GM12878 (cell line): ENCODE measurements at regions not wholly inside any gene's neighbourhood (a gene's known extent, or its start where the extent isn't known, plus 50 kb on each side); places are given as distances from the start of the nearest gene placed in this dataset.

Experiments
- ATAC-seq: fragments of 200-7000 bp; cut with Tn5 transposase; 3 replicates; pipeline ENCODE4 v1.9.1; 2020; ENCODE audit warnings: mild to moderate bottlenecking, moderate library complexity
- BruUV-seq: library from RNA; stranded (reverse); fragments of 400-500 nt; replicated peaks from 2 replicates; lab custom pipeline; 2021; lab: Mats Ljungman, UMichigan
- CTCF ChIA-PET: fragments of 300-600 bp; sonication (Branson Sonifier 250); formaldehyde crosslinking; extraction: SDS; loops from one replicate; lab custom pipeline; 2021; ENCODE audit warnings: inconsistent platforms; lab: Yijun Ruan, JAX
- POLR2A ChIA-PET: fragments of 350-600 bp; formaldehyde crosslinking; extraction: SDS; loops from one replicate; lab custom pipeline; 2021; ENCODE audit warnings: inconsistent platforms; lab: Charles Lee
- RAD21 ChIA-PET: fragments of 300-600 bp; sonication (Branson Sonifier 250); formaldehyde crosslinking; loops from one replicate; lab custom pipeline; 2023; ENCODE audit warnings: antibody characterized with exemption; ENCODE audit not compliant: unreplicated experiment; lab: Charles Lee
- SMC1A ChIA-PET: fragments of 300-600 bp; sonication (Branson Sonifier 250); formaldehyde crosslinking; loops from one replicate; lab custom pipeline; 2023; ENCODE audit not compliant: unreplicated experiment, uncharacterized antibody; lab: Charles Lee
- DNase-seq: peaks from one replicate; pipeline ENCODE4 v3.0.0-alpha.2; 2011; ENCODE audit warnings: low read depth, low spot score
- FAIRE-seq: peaks from 3 replicates; lab custom pipeline; 2011; peaks lifted over from hg19 to GRCh38; lab: Jason Lieb, UNC
- H2AFZ ChIP-seq: 2 replicates; pipeline ENCODE4 v1.6.0; 2011; ENCODE audit warnings: low read depth, low read length, control low read depth; ENCODE audit not compliant: control insufficient read depth
- H3K27ac ChIP-seq: 2 replicates; pipeline ENCODE4 v1.5.1; 2011; ENCODE audit warnings: control low read depth; ENCODE audit not compliant: control insufficient read depth, insufficient read depth
- H3K27me3 ChIP-seq, 2 experiments: replicated peaks in 1 of 2; 2 replicates each; pipeline versions ENCODE4 v1.6.0 to v1.6.1; 2011; ENCODE audit warnings: low read length in 1 of 2; ENCODE audit not compliant: control insufficient read depth in 2 of 2, insufficient read depth in 2 of 2
- H3K36me3 ChIP-seq, 2 experiments: 2 replicates each; pipeline ENCODE4 v1.5.1; 2011; ENCODE audit warnings: low read length in 1 of 2; ENCODE audit not compliant: control insufficient read depth in 2 of 2, insufficient read depth in 2 of 2
- H3K4me1 ChIP-seq: 2 replicates; pipeline ENCODE4 v1.6.1; 2011; ENCODE audit warnings: mild to moderate bottlenecking, low read length, moderate library complexity, mixed read lengths; ENCODE audit not compliant: control insufficient read depth, insufficient read depth
- H3K4me2 ChIP-seq: 2 replicates; pipeline ENCODE4 v1.6.0; 2011; ENCODE audit warnings: control low read depth; ENCODE audit not compliant: control insufficient read depth, insufficient read depth
- H3K4me3 ChIP-seq: fragments of 200-600 bp; sonication (generic); 2 replicates; pipeline ENCODE4 v1.5.1; 2016
- H3K79me2 ChIP-seq: 2 replicates; pipeline ENCODE4 v1.6.0; 2011; ENCODE audit warnings: low read length; ENCODE audit not compliant: control insufficient read depth, insufficient read depth
- H3K9ac ChIP-seq: 2 replicates; pipeline ENCODE4 v1.8.0; 2011; ENCODE audit warnings: low read length, control low read depth, mixed read lengths; ENCODE audit not compliant: control insufficient read depth, insufficient read depth
- H3K9me3 ChIP-seq: replicated peaks from 3 replicates; pipeline ENCODE4 v1.5.1; 2011; ENCODE audit warnings: mild to moderate bottlenecking, low read length; ENCODE audit not compliant: control insufficient read depth, insufficient read depth
- H4K20me1 ChIP-seq: 2 replicates; pipeline ENCODE4 v1.6.0; 2011; ENCODE audit not compliant: control insufficient read depth, insufficient read depth
- TARDBP ChIP-seq: IDR thresholded peaks from 2 replicates; pipeline ENCODE4 v1.6.1; 2016; ENCODE audit warnings: borderline replicate concordance
- WGBS: methylation state at CpG from one replicate; pipeline ENCODE4 v1.1.6; 2016; ENCODE audit warnings: low lambda C conversion rate; ENCODE audit not compliant: insufficient replicate concordance, insufficient coverage; ENCODE audit errors: missing lambda C conversion rate; 5-methylcytosine and 5-hydroxymethylcytosine counted together
- in situ Hi-C: fragments of 300-500 bp; cut with MboI; formaldehyde crosslinking; loops from 9 replicates; pipeline ENCODE4 v1.14.3; 2018; ENCODE audit warnings: mixed read lengths
- intact Hi-C: fragments of 100-400 bp; cut with micrococcal nuclease; formaldehyde crosslinking; loops from one replicate; pipeline ENCODE4 v1.14.2; 2022; ENCODE audit not compliant: unreplicated experiment
- TF ChIP-seq, protein P1 (sequence below): fragments of 150-350 bp; IDR thresholded peaks from 2 replicates; pipeline ENCODE4 v1.6.1; 2014; ENCODE audit warnings: mild to moderate bottlenecking, low read depth, low read length

DNA sequence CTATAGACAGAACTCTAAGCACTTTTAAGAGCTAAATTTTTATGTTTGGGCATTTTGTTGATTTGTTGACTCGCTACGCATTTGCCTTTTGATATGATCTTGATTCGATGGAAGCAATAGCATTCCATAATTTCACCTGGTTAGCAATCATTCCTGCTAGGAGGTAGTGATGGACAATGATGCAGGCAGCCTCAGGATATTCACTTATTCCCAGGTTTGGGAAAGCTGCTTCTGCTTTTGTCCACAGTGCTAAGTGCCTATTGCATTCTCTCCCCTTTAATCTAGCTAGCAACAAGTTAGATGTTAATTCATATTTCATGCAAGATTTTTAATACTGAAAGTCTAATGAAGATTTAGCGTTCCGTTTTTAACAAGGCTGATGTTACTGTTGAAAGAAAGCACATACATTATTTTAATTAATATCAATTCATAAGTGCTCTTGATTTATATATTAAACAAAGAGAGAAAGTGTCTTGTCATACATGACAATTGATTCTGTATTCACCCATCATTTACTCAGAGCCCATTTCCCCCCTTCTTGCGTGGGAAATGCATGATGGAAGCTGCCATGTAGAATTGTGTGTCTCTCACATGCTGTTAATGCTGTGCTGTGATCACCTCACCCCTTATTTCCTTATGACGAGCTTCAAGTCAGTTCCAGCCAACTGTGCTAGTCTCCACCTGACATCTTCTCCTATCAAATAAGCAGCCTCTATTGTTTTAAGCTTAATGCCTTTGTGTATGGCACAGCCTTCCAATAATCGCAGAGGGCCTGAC, 53.0 kb upstream of the TMCO5A start:
- BruUV-seq = no TSS peak
- SMC1A ChIA-PET = interaction anchor here (0.7 to 2.0 kb wide), 16 partner anchors 9 to 773 kb away, joined by 3 to 8 read pairs (median 4); no protein-coding TSS in a partner anchor

More for the DNA sequence above, 53.0 kb upstream of the TMCO5A start:
- no peak for TF ChIP-seq TARDBP
- TF ChIP-seq, protein P1, sequence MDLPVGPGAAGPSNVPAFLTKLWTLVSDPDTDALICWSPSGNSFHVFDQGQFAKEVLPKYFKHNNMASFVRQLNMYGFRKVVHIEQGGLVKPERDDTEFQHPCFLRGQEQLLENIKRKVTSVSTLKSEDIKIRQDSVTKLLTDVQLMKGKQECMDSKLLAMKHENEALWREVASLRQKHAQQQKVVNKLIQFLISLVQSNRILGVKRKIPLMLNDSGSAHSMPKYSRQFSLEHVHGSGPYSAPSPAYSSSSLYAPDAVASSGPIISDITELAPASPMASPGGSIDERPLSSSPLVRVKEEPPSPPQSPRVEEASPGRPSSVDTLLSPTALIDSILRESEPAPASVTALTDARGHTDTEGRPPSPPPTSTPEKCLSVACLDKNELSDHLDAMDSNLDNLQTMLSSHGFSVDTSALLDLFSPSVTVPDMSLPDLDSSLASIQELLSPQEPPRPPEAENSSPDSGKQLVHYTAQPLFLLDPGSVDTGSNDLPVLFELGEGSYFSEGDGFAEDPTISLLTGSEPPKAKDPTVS = no peak
- TF ChIP-seq, all 136 proteins: peak for 0
- Histone ChIP-seq H3K4me3 (no peak overlapping the region), H3K36me3 (no peaks in the 10 kb centered on the region), H4K20me1 (no peaks in the 10 kb centered on the region), H2AFZ (no peak overlapping the region), H3K27me3 (no peaks in the 10 kb centered on the region), H3K27ac (no peak overlapping the region), H3K9ac (no peak overlapping the region), H3K4me2 (no peak overlapping the region), H3K9me3 (no peaks in the 10 kb centered on the region), H3K79me2 (no peaks in the 10 kb centered on the region), H3K4me1 (no peaks in the 10 kb centered on the region)
- ChIA-PET RAD21 (interaction anchor here (0.9 to 1.6 kb wide), 6 partner anchors 10 to 206 kb away, joined by 3 to 4 read pairs (median 4); no protein-coding TSS in a partner anchor), CTCF (interaction anchor here (0.6 to 3.3 kb wide), 15 partner anchors 7 to 814 kb away, joined by 3 to 22 read pairs (median 5); no protein-coding TSS in a partner anchor), POLR2A (no interaction called here)
- in situ Hi-C loops = loop anchor here (25.0 kb wide), 2 partner anchors 994 to 1369 kb away; no protein-coding TSS in a partner anchor
- ATAC-seq = no peak
- no peak for FAIRE-seq
- 36% methylated on average over 8 of the region's 8 CpGs for WGBS
- intact Hi-C loops = loop anchor here (5.0 to 10.0 kb wide), 2 partner anchors 747 to 999 kb away; no protein-coding TSS in a partner anchor
- DNase-seq = no peak
